Upper lobe of left lung (tissue), 4 donors: ENCODE measurements at regions not wholly inside any gene's neighbourhood (a gene's known extent, or its start where the extent isn't known, plus 50 kb on each side); places are given as distances from the start of the nearest gene placed in this dataset.

ENCODE experiments used
- CTCF ChIP-seq, 6 experiments: fragments of 450-650 bp in 4 of 6; fragments of 200-600 bp in 2 of 6; sonication (generic) in 2 of 6; IDR thresholded peaks; one replicate each; pipeline ENCODE4 v1.5.1; 2016 to 2019; ENCODE audit warnings: antibody characterized with exemption in 6 of 6
- EP300 ChIP-seq, 4 donors: sonication (generic); formaldehyde crosslinking; IDR thresholded peaks; one replicate each; pipeline ENCODE4 v1.5.1; 2017; ENCODE audit warnings: antibody characterized with exemption in 4 of 4, control low read depth in 2 of 4
- POLR2A ChIP-seq, 4 donors: fragments of 450-650 bp; IDR thresholded peaks; one replicate each; pipeline ENCODE4 v1.5.1; 2016 to 2017; ENCODE audit warnings: antibody characterized with exemption in 4 of 4, mild to moderate bottlenecking in 2 of 4
- POLR2AphosphoS5 ChIP-seq, 2 donors: sonication (generic); formaldehyde crosslinking; IDR thresholded peaks; one replicate each; pipeline ENCODE4 v1.5.1; 2017; ENCODE audit warnings: antibody characterized with exemption in 2 of 2

GRCh38 chr10:85317827-85318226 lies 989.4 kb downstream of the CCSER2 start:
- TF ChIP-seq CTCF (IDR thresholded peaks at IDR 0.05) (no peak), POLR2AphosphoS5 (IDR thresholded peaks at IDR 0.05) (no peak), POLR2A (IDR thresholded peaks at IDR 0.05) (no peak), EP300 (IDR thresholded peaks at IDR 0.05) (no peak)
